ENCODE measurements at regions not wholly inside any gene's neighbourhood (a gene's known extent, or its start where the extent isn't known, plus 50 kb on each side); places are given as distances from the start of the nearest gene placed in this dataset.

- DNase-seq (ENCODE audit: low read depth, low spot score) (no peak), ATAC-seq (no peak)
- Histone ChIP-seq H3K36me3 (ENCODE audit: control insufficient read depth in 1 of 2, insufficient read depth in 2 of 2, low read length in 2 of 2) (no peaks in the 10 kb centered on the region), H3K4me3 (replicated peaks in 1 of 2; ENCODE audit: low read depth in 1 of 2, low read length in 2 of 2) (no peak overlapping the region), H4K20me1 (ENCODE audit: insufficient read depth) (no peaks in the 10 kb centered on the region), H3K4me1 (ENCODE audit: control insufficient read depth in 1 of 2, insufficient read depth in 2 of 2, low read length in 2 of 2) (no peaks in the 10 kb centered on the region), H3K27me3 (ENCODE audit: insufficient read depth, low read length) (no peaks in the 10 kb centered on the region), H3K9me2 (ENCODE audit: insufficient read depth) (no peaks in the 10 kb centered on the region), H3K27ac (ENCODE audit: low read depth, low read length) (no peak overlapping the region), H3K9me3 (ENCODE audit: control insufficient read depth in 1 of 2, insufficient read depth in 1 of 2, low read depth in 1 of 2, low read length in 2 of 2) (no peaks in the 10 kb centered on the region), H3K4me2 (ENCODE audit: low read length) (no peak overlapping the region), H2AFZ (ENCODE audit: low read depth, low read length, poor library complexity, severe bottlenecking) (no peak overlapping the region), H3K79me2 (ENCODE audit: insufficient read depth, low read length) (no peaks in the 10 kb centered on the region), H3K9ac (ENCODE audit: low read length) (no peak overlapping the region)
- CTCF ChIA-PET, result no interaction called here
- POLR2A ChIA-PET, result no interaction called here
- RAD21 ChIA-PET (ENCODE audit: low non-redundant PET in 1 of 2, low total read pairs in 2 of 2, uncharacterized antibody in 2 of 2, unreplicated experiment in 2 of 2), result no interaction called here
- intact Hi-C loops (cut with micrococcal nuclease), result no loop called here
- TF ChIP-seq ELF1 (IDR thresholded peaks at IDR 0.05; ENCODE audit: borderline replicate concordance, low read depth) (no peak), EZH2 (IDR thresholded peaks at IDR 0.05) (no peak)
- no TSS peak for BruUV-seq (replicated peaks)
Observed at GRCh38 chr13:88526186-88526852, 855.1 kb downstream of the SLITRK5 start.

GRCh38 chr13:88526853-88527215 lies 855.7 kb downstream of the SLITRK5 start:
- Histone ChIP-seq H3K4me1 (ENCODE audit: control insufficient read depth in 1 of 2, insufficient read depth in 2 of 2, low read length in 2 of 2) (no peaks in the 10 kb centered on the region), H2AFZ (ENCODE audit: low read depth, low read length, poor library complexity, severe bottlenecking) (no peak overlapping the region), H3K4me3 (replicated peaks in 1 of 2; ENCODE audit: low read depth in 1 of 2, low read length in 2 of 2) (no peak overlapping the region), H3K79me2 (ENCODE audit: insufficient read depth, low read length) (no peaks in the 10 kb centered on the region), H3K9me3 (ENCODE audit: control insufficient read depth in 1 of 2, insufficient read depth in 1 of 2, low read depth in 1 of 2, low read length in 2 of 2) (no peaks in the 10 kb centered on the region), H3K27me3 (ENCODE audit: insufficient read depth, low read length) (no peaks in the 10 kb centered on the region), H4K20me1 (ENCODE audit: insufficient read depth) (no peaks in the 10 kb centered on the region), H3K9me2 (ENCODE audit: insufficient read depth) (no peaks in the 10 kb centered on the region), H3K27ac (ENCODE audit: low read depth, low read length) (no peak overlapping the region), H3K4me2 (ENCODE audit: low read length) (no peak overlapping the region), H3K36me3 (ENCODE audit: control insufficient read depth in 1 of 2, insufficient read depth in 2 of 2, low read length in 2 of 2) (no peaks in the 10 kb centered on the region), H3K9ac (ENCODE audit: low read length) (no peak overlapping the region)
- TF ChIP-seq SP1 (IDR thresholded peaks at IDR 0.05; ENCODE audit: low read depth) (no peak), CBX3 (IDR thresholded peaks at IDR 0.05; ENCODE audit: low read depth) (no peak), SRF (IDR thresholded peaks at IDR 0.05; ENCODE audit: low read depth) (no peak), ZFX (IDR thresholded peaks at IDR 0.05) (no peak), ZBTB33 (IDR thresholded peaks at IDR 0.05; ENCODE audit: extremely low read depth, insufficient replicate concordance, low read length) (no peak), FOSL1 (IDR thresholded peaks at IDR 0.05; ENCODE audit: low read depth) (no peak), EZH2phosphoT487 (IDR thresholded peaks at IDR 0.05; ENCODE audit: borderline replicate concordance) (no peak), ELF1 (IDR thresholded peaks at IDR 0.05; ENCODE audit: borderline replicate concordance, low read depth) (no peak), SIN3A (IDR thresholded peaks at IDR 0.05; ENCODE audit: low read depth) (no peak), REST (IDR thresholded peaks at IDR 0.05; ENCODE audit: low read depth) (no peak), CEBPB (IDR thresholded peaks at IDR 0.05; ENCODE audit: low read depth) (no peak), EZH2 (IDR thresholded peaks at IDR 0.05) (no peak)
- ATAC-seq (no peak), DNase-seq (ENCODE audit: low read depth, low spot score) (no peak)
- no TSS peak for BruUV-seq (replicated peaks)
- ChIA-PET CTCF (no interaction called here), POLR2A (no interaction called here), RAD21 (ENCODE audit: low non-redundant PET in 1 of 2, low total read pairs in 2 of 2, uncharacterized antibody in 2 of 2, unreplicated experiment in 2 of 2) (no interaction called here)
- intact Hi-C loops (cut with micrococcal nuclease), result no loop called here

Data from HCT116 (cell line).